CD14-positive monocyte (primary cell): ENCODE measurements at regions not wholly inside any gene's neighbourhood (a gene's known extent, or its start where the extent isn't known, plus 50 kb on each side); places are given as distances from the start of the nearest gene placed in this dataset.

Experiments
- DNase-seq, 3 donors: peaks; one replicate each; pipeline ENCODE4 v3.0.0-alpha.2; 2011 to 2022
- H2AFZ ChIP-seq: 2 replicates; pipeline ENCODE4 v1.6.0; 2012; ENCODE audit warnings: mild to moderate bottlenecking, low read depth, low read length, inconsistent platforms; ENCODE audit not compliant: insufficient read depth, poor library complexity, severe bottlenecking
- H3K27ac ChIP-seq, 2 donors: 1 replicate in 1 of 2; 2 replicates in 1 of 2; pipeline ENCODE4 v1.5.1; 2012 to 2013; ENCODE audit warnings: low read length in 2 of 2, control low read depth in 1 of 2, inconsistent platforms in 1 of 2, low read depth in 1 of 2, mild to moderate bottlenecking in 1 of 2
- H3K27me3 ChIP-seq, 2 donors: one replicate each; pipeline versions ENCODE4 v1.6.0 to v1.6.1; 2011 to 2013; ENCODE audit warnings: low read length in 2 of 2; ENCODE audit not compliant: control insufficient read depth in 2 of 2, insufficient read depth in 2 of 2
- H3K36me3 ChIP-seq, 2 donors: replicated peaks in 1 of 2; 1 replicate in 1 of 2; 2 replicates in 1 of 2; pipeline versions ENCODE4 v1.5.1 to v1.6.1; 2012 to 2013; ENCODE audit warnings: low read length in 2 of 2, control low read depth in 1 of 2, inconsistent platforms in 1 of 2, mild to moderate bottlenecking in 1 of 2; ENCODE audit not compliant: insufficient read depth in 2 of 2, control insufficient read depth in 1 of 2
- H3K4me1 ChIP-seq, 2 donors: 1 replicate in 1 of 2; 2 replicates in 1 of 2; pipeline versions ENCODE4 v1.5.1 to v1.6.1; 2012 to 2013; ENCODE audit warnings: low read length in 2 of 2, control low read depth in 1 of 2, inconsistent platforms in 1 of 2, mild to moderate bottlenecking in 1 of 2, moderate library complexity in 1 of 2; ENCODE audit not compliant: insufficient read depth in 2 of 2, control insufficient read depth in 1 of 2
- H3K4me2 ChIP-seq: replicated peaks from 2 replicates; pipeline ENCODE3; 2012; ENCODE audit warnings: low read length, moderate library complexity, mild to moderate bottlenecking; ENCODE audit not compliant: poor library complexity, severe bottlenecking; ENCODE audit errors: extremely low read depth
- H3K4me3 ChIP-seq, 3 experiments: fragments of 200-600 bp in 1 of 3; sonication (generic) in 1 of 3; replicated peaks in 1 of 3; 1 replicate in 2 of 3; 2 replicates in 1 of 3; pipeline ENCODE4 v1.5.1; 2011 to 2013; ENCODE audit warnings: low read length in 3 of 3, mild to moderate bottlenecking in 3 of 3, control low read depth in 2 of 3, low read depth in 2 of 3, inconsistent platforms in 1 of 3, moderate library complexity in 1 of 3
- H3K79me2 ChIP-seq: 2 replicates; pipeline ENCODE4 v1.6.0; 2012; ENCODE audit warnings: mild to moderate bottlenecking, control low read depth, inconsistent platforms, low read length, moderate library complexity; ENCODE audit not compliant: insufficient read depth
- H3K9ac ChIP-seq: 2 replicates; pipeline ENCODE4 v1.6.0; 2017; ENCODE audit warnings: low read length, mild to moderate bottlenecking; ENCODE audit not compliant: insufficient read depth, poor library complexity, severe bottlenecking
- H3K9me3 ChIP-seq, 2 donors: replicated peaks in 1 of 2; 1 replicate in 1 of 2; 2 replicates in 1 of 2; pipeline versions ENCODE4 v1.5.1 to v1.6.1; 2012 to 2013; ENCODE audit warnings: low read length in 2 of 2, control low read depth in 1 of 2; ENCODE audit not compliant: control insufficient read depth in 1 of 2, insufficient read depth in 1 of 2
- H4K20me1 ChIP-seq: 2 replicates; pipeline ENCODE4 v1.6.0; 2012; ENCODE audit warnings: mild to moderate bottlenecking, low read length, control low read depth, moderate library complexity; ENCODE audit not compliant: insufficient read depth
- H3K27ac Mint-ChIP-seq, 7 donors: one replicate each; pipeline ENCODE4 v1.8.0; 2020; ENCODE audit warnings: mild to moderate bottlenecking in 7 of 7, mixed read lengths in 7 of 7, moderate library complexity in 6 of 7, inconsistent platforms in 2 of 7
- H3K27me3 Mint-ChIP-seq, 3 donors: one replicate each; pipeline ENCODE4 v1.8.0; 2021 to 2022; ENCODE audit warnings: low read depth in 3 of 3, mild to moderate bottlenecking in 3 of 3, mixed read lengths in 3 of 3, moderate library complexity in 3 of 3, inconsistent platforms in 1 of 3
- H3K36me3 Mint-ChIP-seq, 2 donors: one replicate each; pipeline ENCODE4 v1.8.0; 2020; ENCODE audit warnings: mixed read lengths in 2 of 2, inconsistent platforms in 1 of 2, mild to moderate bottlenecking in 1 of 2
- H3K4me1 Mint-ChIP-seq: one replicate; pipeline ENCODE4 v1.8.0; 2020; ENCODE audit warnings: mild to moderate bottlenecking, mixed read lengths
- H3K4me3 Mint-ChIP-seq, 2 donors: one replicate each; pipeline ENCODE4 v1.8.0; 2020; ENCODE audit warnings: mild to moderate bottlenecking in 2 of 2, mixed read lengths in 2 of 2, moderate library complexity in 1 of 2
- H3K9me3 Mint-ChIP-seq, 7 donors: one replicate each; pipeline ENCODE4 v1.8.0; 2020 to 2022; ENCODE audit warnings: mixed read lengths in 7 of 7, mild to moderate bottlenecking in 6 of 7, moderate library complexity in 6 of 7, inconsistent platforms in 2 of 7
- WGBS: methylation state at CpG from one replicate; pipeline ENCODE4 v1.1.5; 2013; ENCODE audit warnings: missing lambda C conversion rate; ENCODE audit not compliant: insufficient coverage; 5-methylcytosine and 5-hydroxymethylcytosine counted together
- intact Hi-C, 2 donors: fragments of 100-400 bp; cut with micrococcal nuclease; formaldehyde crosslinking; loops; one replicate each; pipeline versions ENCODE4 v1.15.0 to v1.15.1; 2023
- TF ChIP-seq, protein P1 (sequence below): fragments of 200-600 bp; IDR thresholded peaks from one replicate; pipeline ENCODE4 v1.8.0; 2022; ENCODE audit warnings: antibody characterized with exemption, mild to moderate bottlenecking

DNA sequence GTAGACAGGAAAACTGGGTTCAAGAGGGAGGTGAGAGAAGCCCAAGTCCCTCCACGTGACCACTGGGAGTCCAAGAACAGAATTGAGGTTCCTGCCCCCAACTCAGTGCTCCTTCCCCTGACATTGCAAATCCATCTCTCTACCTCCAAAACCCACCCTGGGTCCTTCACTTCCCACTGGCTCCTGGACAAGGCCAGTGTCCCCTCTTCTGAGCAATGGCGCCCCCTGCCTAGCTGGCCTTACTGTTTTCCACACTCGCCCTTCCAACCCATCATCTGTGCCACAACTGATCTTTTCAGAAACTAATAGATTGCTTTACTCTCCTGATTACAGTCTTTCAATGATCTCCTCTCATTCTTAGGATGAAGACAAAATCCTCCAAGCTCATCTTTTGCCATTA is 200.3 kb downstream of the ANKRD60 start:
- Histone ChIP-seq H3K36me3 (no peaks in the 10 kb centered on the region), H4K20me1 (no peaks in the 10 kb centered on the region), H3K79me2 (no peaks in the 10 kb centered on the region), H3K4me1 (no peaks in the 10 kb centered on the region), H3K4me2 (no peak overlapping the region), H3K9ac (no peak overlapping the region), H3K9me3 (no peaks in the 10 kb centered on the region), H2AFZ (no peak overlapping the region), H3K27ac (no peak overlapping the region), H3K4me3 (no peak overlapping the region), H3K27me3 (no peaks in the 10 kb centered on the region)
- 94% methylated on average over 3 of the region's 3 CpGs for WGBS
- TF ChIP-seq, protein P1, sequence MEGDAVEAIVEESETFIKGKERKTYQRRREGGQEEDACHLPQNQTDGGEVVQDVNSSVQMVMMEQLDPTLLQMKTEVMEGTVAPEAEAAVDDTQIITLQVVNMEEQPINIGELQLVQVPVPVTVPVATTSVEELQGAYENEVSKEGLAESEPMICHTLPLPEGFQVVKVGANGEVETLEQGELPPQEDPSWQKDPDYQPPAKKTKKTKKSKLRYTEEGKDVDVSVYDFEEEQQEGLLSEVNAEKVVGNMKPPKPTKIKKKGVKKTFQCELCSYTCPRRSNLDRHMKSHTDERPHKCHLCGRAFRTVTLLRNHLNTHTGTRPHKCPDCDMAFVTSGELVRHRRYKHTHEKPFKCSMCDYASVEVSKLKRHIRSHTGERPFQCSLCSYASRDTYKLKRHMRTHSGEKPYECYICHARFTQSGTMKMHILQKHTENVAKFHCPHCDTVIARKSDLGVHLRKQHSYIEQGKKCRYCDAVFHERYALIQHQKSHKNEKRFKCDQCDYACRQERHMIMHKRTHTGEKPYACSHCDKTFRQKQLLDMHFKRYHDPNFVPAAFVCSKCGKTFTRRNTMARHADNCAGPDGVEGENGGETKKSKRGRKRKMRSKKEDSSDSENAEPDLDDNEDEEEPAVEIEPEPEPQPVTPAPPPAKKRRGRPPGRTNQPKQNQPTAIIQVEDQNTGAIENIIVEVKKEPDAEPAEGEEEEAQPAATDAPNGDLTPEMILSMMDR, result peak; percentile 32
- H3K36me3 Mint-ChIP-seq, result no peaks in the 10 kb centered on the region
- peaks cover 0 to 2% (median under 1%) of the 10 kb centered on the region in 7 donors for H3K9me3 Mint-ChIP-seq
- intact Hi-C loops, result no loop called here
- peaks cover 6 to 7% (median 6%) of the 10 kb centered on the region in 3 donors for H3K27me3 Mint-ChIP-seq
- no peaks in the 10 kb centered on the region for H3K4me1 Mint-ChIP-seq
- no peak overlapping the region for H3K4me3 Mint-ChIP-seq
- no peak for DNase-seq
- no peak overlapping the region for H3K27ac Mint-ChIP-seq

DNA sequence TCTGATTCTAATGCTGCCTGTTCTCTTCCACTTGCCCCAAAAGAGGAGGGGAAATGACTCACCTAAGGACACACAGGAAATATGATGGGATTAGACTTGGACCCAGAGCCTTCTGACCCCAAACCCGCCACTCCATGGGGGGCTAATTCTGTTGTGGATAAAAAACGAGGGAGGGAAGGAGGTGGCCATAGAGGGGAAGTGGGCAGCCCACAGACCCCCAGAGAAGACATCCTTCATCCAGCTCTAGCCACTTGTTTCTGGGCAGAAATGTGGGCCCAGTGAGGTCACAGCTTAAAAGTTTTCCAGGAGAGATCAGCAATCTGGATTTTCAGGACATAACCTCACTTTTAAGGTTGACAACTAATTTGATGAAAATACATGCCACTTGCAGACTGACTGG is 202.1 kb downstream of the ANKRD60 start:
- Histone ChIP-seq H3K4me1 (no peaks in the 10 kb centered on the region), H3K9ac (no peak overlapping the region), H3K4me2 (no peak overlapping the region), H3K9me3 (no peaks in the 10 kb centered on the region), H3K27ac (no peak overlapping the region), H4K20me1 (no peaks in the 10 kb centered on the region), H2AFZ (no peak overlapping the region), H3K79me2 (no peaks in the 10 kb centered on the region), H3K27me3 (no peaks in the 10 kb centered on the region), H3K36me3 (no peaks in the 10 kb centered on the region), H3K4me3 (no peak overlapping the region)
- peaks cover 4 to 8% (median 6%) of the 10 kb centered on the region in 3 donors for H3K27me3 Mint-ChIP-seq
- no peak overlapping the region for H3K27ac Mint-ChIP-seq
- DNase-seq, result no peak
- intact Hi-C loops, result no loop called here
- WGBS, result no CpG with 5 or more reads among the region's 2 CpGs
- no peaks in the 10 kb centered on the region for H3K36me3 Mint-ChIP-seq
- no peak overlapping the region for H3K4me3 Mint-ChIP-seq
- peaks cover 0 to 2% (median 0%) of the 10 kb centered on the region in 7 donors for H3K9me3 Mint-ChIP-seq
- no peaks in the 10 kb centered on the region for H3K4me1 Mint-ChIP-seq
- TF ChIP-seq, protein P1, result no peak
